NCI-H2171 (cell line): ENCODE measurements at regions not wholly inside any gene's neighbourhood (a gene's known extent, or its start where the extent isn't known, plus 50 kb on each side); places are given as distances from the start of the nearest gene placed in this dataset.
A peak's percentile ranks its signal among the peaks of the same experiment; 100 is the strongest.
"Not testable (repeated sequence)": the region's sequence is repeated elsewhere in the genome, so short reads cannot be mapped to it uniquely, and the experiment has no call there.

ENCODE experiments used
- DNase-seq: peaks from one replicate; lab custom pipeline; 2025; lab: John Stamatoyannopoulos, UW

DNA sequence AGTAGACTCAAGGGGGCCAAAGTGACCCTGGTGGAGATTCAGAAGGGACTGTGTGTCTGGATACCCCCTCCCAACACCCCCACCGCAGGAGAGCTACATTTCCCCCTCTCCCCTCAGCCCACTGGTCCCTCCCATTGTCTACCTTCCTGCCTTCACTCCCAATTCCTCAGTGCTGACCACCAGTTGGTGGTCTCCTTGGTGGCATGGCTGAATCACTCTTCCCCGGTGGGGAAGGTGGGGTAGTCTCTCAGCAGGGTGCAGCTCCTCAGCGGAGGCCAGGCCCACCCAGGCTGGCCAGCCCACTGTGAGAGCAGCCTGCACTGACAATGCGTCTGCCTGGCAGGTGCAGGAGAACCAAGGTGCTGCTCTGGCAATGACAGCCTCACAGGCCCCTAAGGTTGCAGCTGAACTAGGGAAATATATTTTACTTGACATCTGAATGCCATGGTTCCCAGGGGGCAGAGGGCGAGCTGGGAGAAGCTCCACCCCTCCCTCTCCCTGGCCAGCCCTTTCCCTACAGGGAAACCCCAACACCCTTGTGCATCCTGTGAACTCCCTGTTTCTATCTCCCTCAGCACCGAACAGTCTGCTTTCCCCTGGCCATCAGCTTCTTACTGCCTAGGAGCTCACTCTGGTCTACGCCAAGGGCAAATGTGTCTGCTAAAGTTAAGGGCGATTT, 62.6 kb upstream of the PAX8 start:
- DNase-seq, result no peak

DNA sequence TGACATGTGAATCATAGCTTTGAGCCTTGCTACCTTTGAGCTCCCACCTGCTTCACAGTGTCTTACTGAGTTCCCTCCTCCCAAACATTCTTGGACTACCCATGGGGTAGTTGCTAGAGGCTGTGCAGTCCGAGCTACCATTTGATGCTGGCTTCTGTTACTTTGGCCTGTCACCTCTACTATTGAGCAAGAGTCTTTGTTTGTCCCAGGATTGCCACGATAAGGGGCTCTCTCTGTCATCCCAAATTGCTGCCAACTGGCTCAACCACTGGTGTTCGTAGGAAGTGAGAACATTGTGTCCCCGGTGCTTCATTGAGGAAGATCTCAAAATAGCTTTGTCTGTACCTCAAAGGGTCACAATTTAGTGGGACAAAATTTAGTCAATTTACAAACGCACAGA, 59.1 kb upstream of the PAX8 start:
- DNase-seq, result no peak

DNA sequence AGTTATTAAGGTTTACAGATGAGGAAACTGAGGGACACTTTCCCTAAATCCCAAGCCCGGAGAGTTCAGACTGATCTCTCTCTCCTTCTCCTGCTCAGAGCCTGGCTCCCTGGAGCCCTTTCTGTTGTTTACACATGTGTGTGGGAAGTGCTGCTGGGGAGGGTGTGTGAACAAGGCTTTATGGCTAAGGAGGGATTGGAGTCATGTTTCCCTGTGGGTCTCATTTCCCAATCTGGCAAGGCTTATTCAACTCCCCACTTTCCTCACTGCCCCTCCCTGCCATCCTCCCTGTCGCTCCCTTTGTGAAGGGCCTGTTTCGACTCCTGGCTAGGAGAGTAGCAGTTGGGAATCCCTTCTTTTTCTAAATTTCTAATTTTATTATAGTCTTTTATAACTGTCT, 57.3 kb upstream of the PAX8 start:
- peak; percentile 71 for DNase-seq

DNA sequence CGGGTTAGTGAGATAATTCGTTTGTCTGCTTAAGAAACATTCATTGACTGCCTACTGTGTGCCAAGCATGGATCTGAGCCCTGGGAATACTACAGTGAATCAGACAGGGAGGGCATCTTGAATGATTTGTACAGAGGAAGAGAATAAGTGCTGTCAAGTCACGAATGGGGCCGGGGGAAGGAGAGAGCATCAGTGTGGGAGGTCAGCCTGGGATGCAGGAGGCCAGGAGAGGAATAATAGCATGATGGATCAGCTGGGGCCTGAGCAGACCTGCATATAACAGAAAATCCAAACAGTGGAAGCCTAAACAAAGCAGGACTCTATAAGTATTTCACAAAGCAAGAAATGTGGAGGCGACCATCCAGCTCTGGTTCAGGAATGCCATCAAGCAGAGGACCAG, 55.4 kb upstream of the PAX8 start:
- DNase-seq, result no peak

DNA sequence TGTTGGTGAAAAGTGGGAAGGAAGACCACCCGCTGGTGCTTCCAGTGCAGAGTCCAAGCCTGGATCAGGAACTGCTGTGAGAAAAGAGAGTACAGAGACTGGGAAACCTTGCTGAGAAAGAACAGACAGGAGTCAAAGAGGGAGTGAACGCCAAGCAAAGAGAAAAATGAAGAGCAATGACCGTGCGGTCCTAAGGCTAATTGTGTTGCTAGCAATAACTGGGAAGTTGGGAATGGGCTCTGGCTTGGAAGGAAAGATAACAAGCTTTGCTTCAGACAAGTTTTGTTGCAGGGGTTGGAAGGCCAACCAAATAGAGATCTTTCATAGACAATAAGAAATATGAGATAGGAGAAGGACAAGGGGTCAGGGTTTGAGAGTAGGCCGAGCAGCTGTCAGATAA, 55.0 kb upstream of the PAX8 start:
- DNase-seq, result not testable (repeated sequence)

DNA sequence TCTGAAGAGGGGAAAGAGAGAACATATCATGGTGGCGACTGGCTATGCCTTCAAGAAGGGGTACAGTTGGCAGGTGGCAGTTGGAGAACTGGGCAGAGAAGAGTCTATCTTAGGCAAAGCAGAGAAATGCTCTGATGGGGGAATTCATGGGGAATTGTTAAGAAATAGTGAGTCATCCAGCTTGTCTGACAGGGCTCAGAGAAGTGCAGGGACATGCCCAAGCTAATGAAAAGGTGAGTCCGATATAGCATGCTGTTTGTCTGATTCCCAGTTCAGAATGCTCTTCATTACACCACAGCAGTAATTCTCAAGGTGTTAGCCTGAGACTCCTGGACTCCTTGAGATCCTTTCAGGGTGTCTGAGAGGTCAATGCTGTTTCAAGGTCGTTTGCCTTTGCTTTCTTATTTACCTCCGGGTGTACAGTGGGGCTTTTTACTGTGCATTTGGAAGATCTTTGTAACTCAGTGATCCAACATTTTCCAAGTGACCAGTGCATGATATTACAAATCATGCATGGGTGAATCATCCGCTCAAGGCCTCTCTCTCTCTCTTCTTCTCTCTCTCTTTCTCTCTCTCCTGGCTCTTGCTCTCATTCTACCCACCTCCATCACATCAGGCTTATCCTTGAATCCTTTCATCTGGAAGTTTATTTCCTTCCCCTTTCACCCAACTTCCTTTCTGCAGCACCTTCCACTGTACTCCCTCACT, 51.5 kb upstream of the PAX8 start:
- DNase-seq, result not testable (repeated sequence)

DNA sequence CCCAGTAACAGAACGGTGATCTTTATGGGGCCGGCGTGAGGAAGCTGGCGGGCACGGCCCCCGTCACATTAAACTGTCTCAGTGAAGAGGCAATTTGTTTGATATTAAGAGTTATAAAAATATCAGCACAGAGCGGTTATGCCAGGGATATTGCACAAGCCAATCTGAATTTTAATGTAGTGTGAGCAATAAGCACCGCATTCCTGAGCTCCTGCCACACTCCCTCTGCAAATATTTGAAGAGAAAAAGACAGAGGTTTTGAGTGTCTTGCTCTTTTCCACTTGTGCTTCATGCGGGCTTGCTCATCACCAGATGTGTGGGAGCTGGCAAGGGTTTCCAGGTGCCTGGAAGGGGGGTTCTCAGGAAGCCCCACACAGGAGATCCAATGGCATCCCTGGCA, 50.3 kb upstream of the PAX8 start:
- DNase-seq, result not testable (repeated sequence)

DNA sequence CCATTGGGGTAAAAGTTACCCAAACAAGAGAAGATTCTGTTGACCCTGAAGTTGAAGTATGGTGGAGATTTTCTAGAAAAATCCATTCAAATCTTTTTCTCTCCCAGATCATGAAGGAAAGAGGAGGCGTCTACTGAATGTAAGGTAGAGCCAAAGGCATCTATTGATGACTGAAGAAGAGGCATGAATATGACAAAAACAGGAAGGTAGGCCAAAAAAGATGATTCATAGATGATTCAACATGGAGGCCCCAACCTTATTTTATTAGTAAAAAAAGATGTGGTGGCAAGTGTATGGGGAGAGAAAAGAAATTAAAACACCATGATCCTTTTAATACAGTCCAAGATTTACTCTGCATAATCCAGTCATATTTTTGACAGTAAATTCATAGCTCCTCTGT, 49.9 kb upstream of the PAX8 start:
- not testable (repeated sequence) for DNase-seq
